Mucosa of rectum (tissue), 2 donors: ENCODE measurements at regions not wholly inside any gene's neighbourhood (a gene's known extent, or its start where the extent isn't known, plus 50 kb on each side); places are given as distances from the start of the nearest gene placed in this dataset.

Experiments
- H3K27ac ChIP-seq, 2 donors: one replicate each; pipeline ENCODE4 v1.7.0; 2013; ENCODE audit warnings: inconsistent platforms in 2 of 2, low read depth in 2 of 2, low read length in 2 of 2
- H3K27me3 ChIP-seq, 2 donors: one replicate each; pipeline ENCODE4 v1.7.0; 2013; ENCODE audit warnings: low read length in 2 of 2; ENCODE audit not compliant: control insufficient read depth in 2 of 2, insufficient read depth in 2 of 2
- H3K36me3 ChIP-seq, 2 donors: one replicate each; pipeline ENCODE4 v1.7.0; 2013; ENCODE audit warnings: low read length in 2 of 2; ENCODE audit not compliant: control insufficient read depth in 2 of 2, insufficient read depth in 2 of 2
- H3K4me1 ChIP-seq, 2 donors: one replicate each; pipeline ENCODE4 v1.7.0; 2013; ENCODE audit warnings: low read length in 2 of 2, mild to moderate bottlenecking in 1 of 2; ENCODE audit not compliant: control insufficient read depth in 2 of 2, insufficient read depth in 2 of 2
- H3K4me3 ChIP-seq, 2 donors: one replicate each; pipeline ENCODE4 v1.7.0; 2013; ENCODE audit warnings: low read length in 2 of 2
- H3K9ac ChIP-seq, 2 donors: one replicate each; pipeline ENCODE4 v1.7.0; 2013; ENCODE audit warnings: low read length in 2 of 2, low read depth in 1 of 2, mild to moderate bottlenecking in 1 of 2
- H3K9me3 ChIP-seq, 2 donors: one replicate each; pipeline ENCODE4 v1.7.0; 2013; ENCODE audit warnings: low read length in 2 of 2; ENCODE audit not compliant: control insufficient read depth in 2 of 2
- donor health status: healthy.
- donor health status: Normal muscosa, but diverticular disease.

DNA sequence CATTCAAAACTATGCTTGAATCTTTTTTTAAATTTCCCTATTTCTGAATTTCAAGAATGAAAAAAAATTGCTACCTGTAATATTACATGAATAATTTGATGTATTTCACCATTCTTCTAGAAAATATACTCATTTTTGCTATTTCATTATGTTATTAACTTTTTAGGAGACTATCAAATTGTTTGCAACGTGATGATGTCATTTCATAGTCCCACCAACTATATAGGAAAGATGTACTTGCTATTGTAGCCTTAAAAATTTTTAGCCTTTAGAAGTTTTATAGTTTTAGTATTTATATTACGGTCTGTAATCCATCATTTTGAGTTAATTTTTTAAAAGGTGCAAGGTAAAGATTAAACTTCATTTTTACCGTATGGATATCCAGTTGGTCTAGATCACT lies 81.4 kb upstream of the AHI1 start:
- Histone ChIP-seq H3K9me3 (no peaks in the 10 kb centered on the region), H3K9ac (no peak overlapping the region)

DNA sequence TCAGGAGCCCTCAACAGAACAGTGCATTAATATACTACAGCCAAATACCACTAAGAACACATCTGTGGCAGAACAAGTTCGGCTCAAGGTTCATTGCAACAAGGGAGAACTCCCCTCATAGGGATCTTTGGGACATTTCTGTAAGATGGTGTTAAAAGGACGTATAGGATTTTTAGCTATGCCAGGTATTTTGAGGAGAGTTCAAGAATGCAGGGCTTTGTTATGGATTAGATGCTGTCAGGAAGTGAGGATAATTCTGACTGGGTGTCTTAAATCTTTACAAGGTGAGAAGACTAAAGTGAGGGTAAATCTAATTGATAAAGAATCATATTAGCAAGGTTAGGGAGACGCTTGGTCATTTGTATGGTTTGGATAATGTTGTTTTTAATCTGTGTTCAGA lies 83.7 kb upstream of the AHI1 start:
- H3K9ac ChIP-seq = no peak overlapping the region
- no peaks in the 10 kb centered on the region for H3K36me3 ChIP-seq
- no peak overlapping the region for H3K27ac ChIP-seq
- H3K9me3 ChIP-seq = no peaks in the 10 kb centered on the region
- H3K4me3 ChIP-seq = no peak overlapping the region
- no peaks in the 10 kb centered on the region for H3K4me1 ChIP-seq
- no peaks in the 10 kb centered on the region for H3K27me3 ChIP-seq

More for the DNA sequence above, 81.4 kb upstream of the AHI1 start:
- Histone ChIP-seq H3K27me3 (no peaks in the 10 kb centered on the region), H3K36me3 (no peaks in the 10 kb centered on the region), H3K4me1 (no peaks in the 10 kb centered on the region), H3K27ac (no peak overlapping the region), H3K4me3 (no peak overlapping the region)

DNA sequence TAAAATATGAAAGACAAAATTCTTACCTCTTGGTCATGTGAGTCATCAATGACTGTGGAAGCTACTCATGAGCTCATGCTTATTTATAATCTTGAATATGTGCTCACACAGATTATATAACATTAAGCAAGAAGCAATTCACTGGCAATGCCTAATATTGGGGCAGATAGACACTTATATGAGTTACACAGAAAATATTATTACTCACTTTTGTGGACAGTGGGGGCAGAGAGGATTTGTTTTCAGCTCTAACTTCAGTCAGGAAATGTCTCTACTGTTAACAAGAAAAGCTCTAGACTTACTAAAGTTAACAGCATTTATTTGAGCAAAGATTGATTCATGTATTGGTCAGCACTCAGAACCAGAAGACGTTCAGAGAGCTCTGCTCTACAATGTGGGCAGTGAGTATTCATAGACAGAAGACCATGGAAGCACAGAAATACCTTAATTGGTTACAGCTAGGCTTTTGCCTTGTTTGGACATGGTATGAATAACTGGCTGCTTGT lies 85.8 kb upstream of the AHI1 start:
- H3K9me3 ChIP-seq = no peaks in the 10 kb centered on the region
- no peaks in the 10 kb centered on the region for H3K27me3 ChIP-seq
- H3K9ac ChIP-seq = no peak overlapping the region
- H3K4me3 ChIP-seq = no peak overlapping the region
- H3K27ac ChIP-seq = no peak overlapping the region
- H3K4me1 ChIP-seq = no peaks in the 10 kb centered on the region
- no peaks in the 10 kb centered on the region for H3K36me3 ChIP-seq

DNA sequence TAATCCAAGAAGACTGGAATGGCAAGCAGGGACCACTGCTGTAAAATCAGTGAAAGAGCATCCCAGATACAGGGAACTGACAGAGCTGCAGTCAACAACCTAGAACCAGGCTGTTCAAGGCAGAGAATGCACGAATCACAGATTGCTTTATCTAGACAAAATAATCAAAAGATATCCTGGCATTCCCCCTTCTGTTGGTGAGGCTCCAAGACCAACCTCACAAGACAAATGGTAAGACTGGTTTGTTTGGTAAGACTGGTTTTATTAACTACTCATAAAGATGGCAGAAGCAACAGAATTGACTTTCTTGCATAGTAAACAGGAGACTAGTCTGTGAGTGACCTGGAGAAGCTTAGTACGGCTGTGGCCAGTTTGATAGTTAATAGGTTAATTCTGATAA lies 88.8 kb upstream of the AHI1 start:
- Histone ChIP-seq H3K4me3 (no peak overlapping the region), H3K27ac (no peak overlapping the region), H3K4me1 (no peaks in the 10 kb centered on the region), H3K9ac (no peak overlapping the region), H3K27me3 (no peaks in the 10 kb centered on the region), H3K36me3 (no peaks in the 10 kb centered on the region), H3K9me3 (no peaks in the 10 kb centered on the region)

DNA sequence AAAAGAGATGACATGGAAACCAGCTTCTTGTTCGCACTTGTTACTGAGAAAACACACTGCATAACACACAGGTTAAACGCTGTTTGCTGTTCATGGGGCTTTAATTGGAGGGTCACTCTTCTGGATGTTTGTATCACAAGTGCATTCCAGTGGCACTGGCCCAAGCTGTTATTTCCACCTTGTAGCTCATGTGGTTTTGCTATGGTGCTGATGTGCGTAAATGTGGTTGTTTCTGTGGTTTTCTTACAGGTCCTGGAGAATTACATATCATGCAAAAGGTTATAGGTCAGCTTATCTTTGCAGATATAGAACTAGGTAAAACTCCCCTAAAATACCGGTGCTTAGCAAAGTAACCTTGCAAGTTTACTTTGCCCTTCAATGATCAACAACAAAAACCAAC lies 89.3 kb upstream of the AHI1 start:
- Histone ChIP-seq H3K4me1 (no peaks in the 10 kb centered on the region), H3K4me3 (no peak overlapping the region), H3K27me3 (no peaks in the 10 kb centered on the region), H3K9ac (no peak overlapping the region), H3K36me3 (no peaks in the 10 kb centered on the region), H3K27ac (no peak overlapping the region), H3K9me3 (no peaks in the 10 kb centered on the region)

DNA sequence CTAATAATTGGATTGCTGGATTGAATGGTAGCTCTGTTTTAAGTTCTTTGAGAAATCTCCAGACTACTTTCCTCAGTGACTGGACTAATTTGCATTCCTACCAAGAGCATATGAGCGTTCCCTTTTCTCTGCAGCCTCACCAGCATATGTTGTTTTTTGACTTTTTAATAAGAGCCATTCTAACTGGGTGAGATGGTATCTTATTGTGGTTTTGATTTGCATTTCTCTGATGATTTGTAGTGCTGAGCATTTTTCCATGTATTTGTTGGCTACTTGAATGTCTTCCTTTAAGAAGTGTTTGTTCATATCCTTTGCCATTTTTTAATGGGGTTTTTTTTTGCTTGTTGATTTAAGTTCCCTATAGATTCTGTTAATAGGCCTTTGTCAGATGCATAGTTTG lies 94.7 kb upstream of the AHI1 start:
- Histone ChIP-seq H3K36me3 (no peaks in the 10 kb centered on the region), H3K27ac (no peak overlapping the region), H3K4me3 (no peak overlapping the region), H3K27me3 (no peaks in the 10 kb centered on the region), H3K9me3 (no peaks in the 10 kb centered on the region), H3K4me1 (no peaks in the 10 kb centered on the region), H3K9ac (no peak overlapping the region)

DNA sequence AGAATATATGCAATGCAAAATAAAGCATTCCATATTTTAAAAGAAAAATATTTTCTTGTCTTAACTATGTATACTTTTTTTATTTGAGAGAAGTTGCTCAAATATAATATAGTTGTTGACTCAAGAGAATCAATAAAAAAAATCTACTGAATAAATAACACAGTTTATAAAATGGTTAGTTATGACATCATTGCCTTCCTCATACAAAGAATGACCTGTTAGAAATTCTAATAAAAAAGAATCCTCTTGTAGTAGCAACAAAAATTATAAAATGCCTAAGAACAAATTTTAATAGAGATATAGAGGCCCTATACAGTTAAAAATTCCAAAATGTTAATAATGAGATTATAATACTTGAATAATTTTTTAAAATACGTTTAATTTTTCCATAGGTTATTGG lies 96.5 kb upstream of the AHI1 start:
- Histone ChIP-seq H3K9me3 (no peaks in the 10 kb centered on the region), H3K4me3 (no peak overlapping the region), H3K27ac (no peak overlapping the region), H3K9ac (no peak overlapping the region), H3K36me3 (no peaks in the 10 kb centered on the region), H3K27me3 (no peaks in the 10 kb centered on the region), H3K4me1 (no peaks in the 10 kb centered on the region)

DNA sequence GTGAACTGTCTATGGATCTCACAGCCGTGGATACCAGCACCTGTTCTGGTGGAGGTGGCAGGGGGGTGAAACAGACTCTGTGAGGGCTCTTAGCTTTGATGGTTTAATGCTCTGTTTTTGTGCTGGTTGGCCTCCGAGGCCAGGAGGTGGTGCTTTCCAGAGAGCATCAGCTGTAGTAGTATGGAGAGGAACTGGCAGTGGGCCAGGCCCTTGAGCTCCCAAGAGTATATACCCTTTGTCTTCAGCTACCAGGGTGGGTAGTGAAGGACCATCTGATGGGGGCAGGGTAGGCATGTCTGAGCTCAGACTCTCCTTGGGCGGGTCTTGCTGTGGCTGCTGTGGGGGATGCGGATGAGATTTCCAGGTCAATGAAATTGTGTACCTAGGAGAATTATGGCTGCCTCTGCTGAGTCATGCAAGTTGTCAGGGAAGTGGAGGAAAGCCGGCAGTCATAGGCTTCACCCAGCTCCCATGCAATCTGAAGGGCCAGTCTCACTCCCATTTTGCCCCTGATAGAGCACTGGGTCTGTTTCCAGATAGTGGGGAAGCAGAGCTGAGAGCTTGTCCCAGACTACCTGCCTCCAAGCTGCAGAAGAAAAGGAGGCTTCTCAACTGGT lies 102.7 kb upstream of the AHI1 start:
- H3K36me3 ChIP-seq = no peaks in the 10 kb centered on the region
- H3K9ac ChIP-seq = no peak overlapping the region
- H3K4me1 ChIP-seq = no peaks in the 10 kb centered on the region
- no peak overlapping the region for H3K27ac ChIP-seq
- no peak overlapping the region for H3K4me3 ChIP-seq
- H3K9me3 ChIP-seq = no peaks in the 10 kb centered on the region
- no peaks in the 10 kb centered on the region for H3K27me3 ChIP-seq

DNA sequence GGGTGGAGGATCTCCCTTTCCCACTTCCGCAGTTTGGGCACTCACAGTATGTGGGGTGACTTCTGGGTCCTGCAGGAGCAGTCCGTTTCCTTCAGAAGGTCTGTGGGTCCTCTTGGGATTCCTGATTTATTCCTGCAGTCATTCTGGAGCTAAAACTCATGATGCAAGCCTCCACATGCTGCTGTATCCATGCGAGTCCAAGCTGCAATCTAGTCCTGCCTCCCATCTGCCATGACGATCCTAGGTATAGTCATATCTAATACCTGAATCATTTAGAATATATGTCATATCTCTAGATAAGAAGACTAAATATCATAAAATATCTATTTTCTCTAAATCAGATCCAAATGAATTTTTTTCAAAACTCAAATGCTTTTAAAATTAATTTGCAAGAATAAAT lies 103.4 kb upstream of the AHI1 start:
- no peak overlapping the region for H3K9ac ChIP-seq
- no peaks in the 10 kb centered on the region for H3K36me3 ChIP-seq
- no peaks in the 10 kb centered on the region for H3K9me3 ChIP-seq

DNA sequence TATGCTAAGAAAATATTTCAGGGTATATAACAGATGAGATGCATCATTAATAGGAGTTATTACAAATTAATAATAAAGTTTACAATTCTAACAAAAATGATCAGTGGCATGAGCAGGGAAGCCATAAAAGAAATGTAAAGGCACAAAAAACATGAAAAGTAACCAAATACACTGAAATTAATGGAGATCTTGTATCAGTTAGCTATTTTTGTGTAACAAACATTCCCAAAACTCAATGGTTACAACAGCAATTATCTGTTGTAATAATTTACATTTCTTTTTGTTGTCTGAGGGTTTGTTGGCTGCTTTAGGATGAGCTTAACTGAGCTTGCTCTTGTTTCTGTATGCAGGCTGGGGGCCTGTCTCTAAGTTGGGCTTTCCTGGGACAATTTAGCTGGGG lies 104.3 kb upstream of the AHI1 start:
- Histone ChIP-seq H3K9ac (no peak overlapping the region), H3K4me3 (no peak overlapping the region), H3K9me3 (no peaks in the 10 kb centered on the region), H3K4me1 (no peaks in the 10 kb centered on the region), H3K36me3 (no peaks in the 10 kb centered on the region), H3K27me3 (no peaks in the 10 kb centered on the region), H3K27ac (no peak overlapping the region)

More for the DNA sequence above, 103.4 kb upstream of the AHI1 start:
- no peak overlapping the region for H3K4me3 ChIP-seq
- no peak overlapping the region for H3K27ac ChIP-seq
- no peaks in the 10 kb centered on the region for H3K27me3 ChIP-seq
- no peaks in the 10 kb centered on the region for H3K4me1 ChIP-seq

DNA sequence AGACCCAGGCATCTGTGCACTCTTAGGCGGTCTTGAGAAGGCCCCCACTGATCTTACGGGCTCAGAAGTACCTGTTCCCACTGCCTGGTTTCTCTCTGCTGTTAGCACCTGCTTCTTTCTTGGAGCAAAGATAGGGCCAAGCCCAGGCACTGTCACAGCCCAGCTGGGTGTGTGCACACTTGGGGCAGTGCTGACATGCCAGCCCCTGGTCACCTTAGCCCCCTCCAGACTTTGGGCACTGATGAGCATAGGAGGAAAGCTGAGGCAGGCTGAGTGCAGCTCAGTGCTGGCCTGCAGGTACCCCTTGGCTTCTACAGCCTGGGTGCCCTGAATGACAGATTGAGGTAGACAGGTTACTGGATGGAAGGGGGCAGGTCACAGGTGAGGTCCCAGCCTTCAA lies 105.7 kb upstream of the AHI1 start:
- no peaks in the 10 kb centered on the region for H3K27me3 ChIP-seq
- H3K27ac ChIP-seq = no peak overlapping the region
- no peaks in the 10 kb centered on the region for H3K9me3 ChIP-seq

More for the DNA sequence above, 105.7 kb upstream of the AHI1 start:
- Histone ChIP-seq H3K4me1 (no peaks in the 10 kb centered on the region), H3K4me3 (no peak overlapping the region), H3K36me3 (no peaks in the 10 kb centered on the region), H3K9ac (no peak overlapping the region)
